Stomach smooth muscle (tissue), 2 donors: ENCODE measurements at regions not wholly inside any gene's neighbourhood (a gene's known extent, or its start where the extent isn't known, plus 50 kb on each side); places are given as distances from the start of the nearest gene placed in this dataset.

ENCODE experiments used
- H3K27ac ChIP-seq: one replicate; pipeline ENCODE4 v1.7.0; 2013; ENCODE audit warnings: mild to moderate bottlenecking, low read length, inconsistent platforms
- H3K27me3 ChIP-seq, 2 donors: one replicate each; pipeline ENCODE4 v1.7.0; 2013; ENCODE audit warnings: low read length in 2 of 2; ENCODE audit not compliant: insufficient read depth in 2 of 2, control insufficient read depth in 1 of 2
- H3K36me3 ChIP-seq, 2 donors: one replicate each; pipeline ENCODE4 v1.7.0; 2013; ENCODE audit warnings: low read length in 2 of 2; ENCODE audit not compliant: control insufficient read depth in 2 of 2, insufficient read depth in 2 of 2
- H3K4me1 ChIP-seq: one replicate; pipeline ENCODE4 v1.7.0; 2013; ENCODE audit warnings: low read length; ENCODE audit not compliant: control insufficient read depth, insufficient read depth
- H3K4me3 ChIP-seq, 2 donors: one replicate each; pipeline ENCODE4 v1.7.0; 2013; ENCODE audit warnings: low read length in 2 of 2
- H3K9ac ChIP-seq, 2 donors: one replicate each; pipeline ENCODE4 v1.7.0; 2013; ENCODE audit warnings: low read length in 2 of 2, mild to moderate bottlenecking in 1 of 2
- H3K9me3 ChIP-seq, 2 donors: one replicate each; pipeline ENCODE4 v1.7.0; 2013; ENCODE audit warnings: low read length in 2 of 2; ENCODE audit not compliant: control insufficient read depth in 2 of 2
- donor health status: healthy.
- donor health status: Pancreatic carcinoma.

- H3K4me1 ChIP-seq: no peaks in the 10 kb centered on the region
- no peak overlapping the region for H3K27ac ChIP-seq
- H3K27me3 ChIP-seq: no peaks in the 10 kb centered on the region
- no peaks in the 10 kb centered on the region for H3K9me3 ChIP-seq
- H3K36me3 ChIP-seq: no peaks in the 10 kb centered on the region
- no peak overlapping the region for H3K9ac ChIP-seq
- H3K4me3 ChIP-seq: no peak overlapping the region
Observed at GRCh38 chr2:167900435-167901114, 346.8 kb downstream of the STK39 start.

- H3K9ac ChIP-seq: no peak overlapping the region
- no peak overlapping the region for H3K4me3 ChIP-seq
- H3K36me3 ChIP-seq: no peaks in the 10 kb centered on the region
- no peak overlapping the region for H3K27ac ChIP-seq
- no peaks in the 10 kb centered on the region for H3K9me3 ChIP-seq
- H3K4me1 ChIP-seq: no peaks in the 10 kb centered on the region
- H3K27me3 ChIP-seq: no peaks in the 10 kb centered on the region
Observed at GRCh38 chr2:167898340-167898739, 349.1 kb downstream of the STK39 start.

DNA sequence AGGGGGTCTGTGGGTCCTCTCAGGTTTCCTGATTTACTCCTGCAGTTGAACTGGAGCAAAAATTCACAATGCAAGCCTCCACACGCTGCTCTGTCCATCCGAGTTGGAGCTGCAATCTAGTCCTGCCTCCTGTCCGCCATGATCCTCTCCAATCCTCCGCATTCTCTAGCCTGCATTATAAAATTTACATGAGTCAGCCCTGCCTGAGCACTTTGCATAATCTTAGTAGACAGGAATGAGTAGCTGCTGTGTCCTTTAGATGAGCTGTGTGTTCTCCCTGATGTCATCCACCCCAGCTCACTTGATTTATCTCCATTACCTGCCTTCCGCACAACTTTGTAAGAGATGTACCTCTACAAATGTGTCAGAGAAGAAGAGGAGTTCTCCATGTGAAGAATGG, 355.6 kb downstream of the STK39 start:
- Histone ChIP-seq H3K27me3 (no peaks in the 10 kb centered on the region), H3K9ac (no peak overlapping the region), H3K27ac (no peak overlapping the region), H3K4me3 (no peak overlapping the region), H3K4me1 (no peaks in the 10 kb centered on the region), H3K9me3 (no peaks in the 10 kb centered on the region), H3K36me3 (no peaks in the 10 kb centered on the region)

- Histone ChIP-seq H3K9ac (no peak overlapping the region), H3K27ac (no peak overlapping the region), H3K4me1 (no peaks in the 10 kb centered on the region), H3K27me3 (no peaks in the 10 kb centered on the region), H3K4me3 (no peak overlapping the region), H3K36me3 (no peaks in the 10 kb centered on the region), H3K9me3 (no peaks in the 10 kb centered on the region)
Observed at GRCh38 chr2:167890739-167891138, 356.7 kb downstream of the STK39 start.

GRCh38 chr2:167880415-167880814, 367.0 kb downstream of the STK39 start:
- Histone ChIP-seq H3K4me1 (no peaks in the 10 kb centered on the region), H3K36me3 (no peaks in the 10 kb centered on the region), H3K9ac (no peak overlapping the region), H3K27me3 (no peaks in the 10 kb centered on the region), H3K4me3 (no peak overlapping the region), H3K9me3 (no peaks in the 10 kb centered on the region), H3K27ac (no peak overlapping the region)

- Histone ChIP-seq H3K27ac (no peak overlapping the region), H3K27me3 (no peaks in the 10 kb centered on the region), H3K36me3 (no peaks in the 10 kb centered on the region), H3K9ac (no peak overlapping the region), H3K4me3 (no peak overlapping the region), H3K4me1 (no peaks in the 10 kb centered on the region), H3K9me3 (no peaks in the 10 kb centered on the region)
Observed at GRCh38 chr2:167875529-167875928, 371.9 kb downstream of the STK39 start.

DNA sequence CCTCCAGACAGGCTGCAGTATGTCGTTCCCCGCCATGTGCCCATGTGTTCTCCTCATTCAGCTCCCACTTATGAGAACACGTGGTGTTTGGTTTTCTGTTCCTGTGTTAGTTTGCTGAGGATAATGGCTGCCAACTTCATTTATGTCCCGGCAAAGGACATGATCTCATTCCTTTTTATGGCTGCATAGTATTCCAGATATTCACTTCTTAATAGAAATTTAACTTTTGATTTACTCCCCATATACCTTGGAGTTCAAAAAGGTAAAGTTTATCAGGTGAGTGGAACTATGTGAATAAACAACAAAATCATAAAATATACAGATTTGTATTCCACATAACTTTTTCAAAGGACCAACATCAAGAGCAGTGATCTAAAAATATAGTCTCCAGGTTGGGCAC, 372.6 kb downstream of the STK39 start:
- no peaks in the 10 kb centered on the region for H3K4me1 ChIP-seq
- no peaks in the 10 kb centered on the region for H3K9me3 ChIP-seq
- H3K4me3 ChIP-seq: no peak overlapping the region
- no peak overlapping the region for H3K27ac ChIP-seq
- no peaks in the 10 kb centered on the region for H3K27me3 ChIP-seq
- H3K9ac ChIP-seq: no peak overlapping the region
- no peaks in the 10 kb centered on the region for H3K36me3 ChIP-seq

DNA sequence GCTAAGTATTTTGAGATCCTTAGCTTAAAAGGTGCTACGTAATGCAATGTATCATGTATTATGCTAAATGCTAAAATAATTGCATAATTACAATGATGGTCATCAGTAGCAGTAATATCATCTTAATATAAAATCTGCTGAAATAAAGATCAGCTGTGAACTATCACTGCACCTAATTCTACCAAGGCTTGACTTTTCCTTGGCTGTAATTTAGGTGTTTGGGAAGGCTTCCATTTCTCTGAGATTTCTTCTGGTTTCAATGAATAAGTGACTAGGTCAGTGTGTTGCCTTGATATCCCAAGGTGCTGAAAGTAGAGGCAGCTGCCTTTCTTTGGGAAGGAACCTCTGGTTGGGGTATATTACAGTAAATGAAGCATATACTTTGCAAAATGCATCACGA, 376.1 kb downstream of the STK39 start:
- no peaks in the 10 kb centered on the region for H3K9me3 ChIP-seq
- H3K9ac ChIP-seq: no peak overlapping the region
- no peak overlapping the region for H3K27ac ChIP-seq
- H3K36me3 ChIP-seq: no peaks in the 10 kb centered on the region
- H3K4me3 ChIP-seq: no peak overlapping the region
- H3K27me3 ChIP-seq: no peaks in the 10 kb centered on the region
- no peaks in the 10 kb centered on the region for H3K4me1 ChIP-seq

- Histone ChIP-seq H3K36me3 (no peaks in the 10 kb centered on the region), H3K9ac (no peak overlapping the region)
Observed at GRCh38 chr2:167869200-167869599, 378.2 kb downstream of the STK39 start.

GRCh38 chr2:167863377-167863776, 384.0 kb downstream of the STK39 start:
- Histone ChIP-seq H3K9me3 (no peaks in the 10 kb centered on the region), H3K4me1 (no peaks in the 10 kb centered on the region), H3K9ac (no peak overlapping the region), H3K4me3 (no peak overlapping the region), H3K36me3 (no peaks in the 10 kb centered on the region), H3K27ac (no peak overlapping the region), H3K27me3 (no peaks in the 10 kb centered on the region)

More at GRCh38 chr2:167869200-167869599, 378.2 kb downstream of the STK39 start:
- Histone ChIP-seq H3K4me1 (no peaks in the 10 kb centered on the region), H3K4me3 (no peak overlapping the region), H3K27ac (no peak overlapping the region), H3K9me3 (no peaks in the 10 kb centered on the region), H3K27me3 (no peaks in the 10 kb centered on the region)

DNA sequence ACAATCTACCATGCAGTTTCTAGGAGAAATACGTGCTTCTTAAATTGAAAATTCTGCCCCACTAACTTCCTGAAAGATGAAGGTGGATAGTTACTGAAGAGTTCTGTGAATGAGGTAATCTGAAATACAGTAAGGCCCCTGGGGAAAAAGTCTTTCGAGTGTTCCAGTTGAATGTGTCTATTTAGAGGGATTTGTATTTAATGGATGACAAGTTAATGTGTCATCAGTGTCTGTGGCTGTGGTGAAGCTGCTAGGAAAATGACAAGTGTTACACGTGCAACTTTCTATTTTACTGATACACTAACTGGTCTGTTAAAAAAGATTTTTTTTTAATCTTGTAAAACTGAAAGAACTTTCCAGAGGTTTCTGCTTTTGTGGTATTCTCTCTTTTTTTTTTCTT, 384.6 kb downstream of the STK39 start:
- Histone ChIP-seq H3K4me1 (no peaks in the 10 kb centered on the region), H3K9ac (no peak overlapping the region), H3K36me3 (no peaks in the 10 kb centered on the region), H3K27me3 (no peaks in the 10 kb centered on the region), H3K4me3 (no peak overlapping the region), H3K27ac (no peak overlapping the region), H3K9me3 (no peaks in the 10 kb centered on the region)
